ENCODE measurements at regions not wholly inside any gene's neighbourhood (a gene's known extent, or its start where the extent isn't known, plus 50 kb on each side); places are given as distances from the start of the nearest gene placed in this dataset.

DNA sequence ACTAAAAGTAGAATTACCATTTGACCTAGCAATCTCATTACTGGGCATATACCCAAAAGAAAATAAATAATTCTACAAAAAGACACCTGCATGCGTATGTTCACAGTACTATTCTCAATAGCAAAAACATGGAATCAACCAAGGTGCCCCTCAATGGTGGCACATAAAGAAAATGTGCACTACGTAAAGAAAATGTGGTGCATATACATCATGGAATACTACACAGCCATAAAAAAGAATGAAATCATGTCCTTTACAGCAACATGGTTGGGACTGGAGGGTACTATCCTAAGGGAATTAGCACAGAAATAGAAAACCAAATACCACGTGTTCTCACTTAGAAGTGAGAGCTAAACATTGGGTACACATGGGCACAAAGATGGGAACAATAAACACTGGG, 250.7 kb upstream of the TNP1 start:
- no peaks in the 10 kb centered on the region for H3K9me3 ChIP-seq (replicated peaks in 1 of 2; ENCODE audit: control insufficient read depth in 1 of 2, insufficient read depth in 1 of 2, low read length in 2 of 2)
- peaks cover 0 to 2% (median 2%) of the 10 kb centered on the region in 7 donors for H3K9me3 Mint-ChIP-seq
- peaks cover 0 to 2% of the 10 kb centered on the region in 2 donors for H3K27me3 ChIP-seq (ENCODE audit: control insufficient read depth in 2 of 2, insufficient read depth in 2 of 2, low read length in 2 of 2)
- peaks cover 7% of the 10 kb centered on the region in 2 donors for H3K4me1 ChIP-seq (ENCODE audit: control insufficient read depth in 1 of 2, insufficient read depth in 2 of 2, low read length in 2 of 2)
- H2AFZ ChIP-seq (ENCODE audit: insufficient read depth, low read depth, low read length, poor library complexity, severe bottlenecking), result no peak overlapping the region
- WGBS (ENCODE audit: insufficient coverage), result 100% methylated on average over 1 of the region's 3 CpGs
- DNase-seq, result no peak
- intact Hi-C loops (cut with micrococcal nuclease), result no loop called here
- H3K36me3 Mint-ChIP-seq, result no peaks in the 10 kb centered on the region
- H3K4me1 Mint-ChIP-seq, result peaks cover 14% of the 10 kb centered on the region
- H3K27me3 Mint-ChIP-seq (ENCODE audit: low read depth in 3 of 3), result peaks cover 4 to 5% (median 5%) of the 10 kb centered on the region in 3 donors
- H3K79me2 ChIP-seq (ENCODE audit: insufficient read depth, low read length), result no peaks in the 10 kb centered on the region
- no peaks in the 10 kb centered on the region for H4K20me1 ChIP-seq (ENCODE audit: insufficient read depth, low read length)
- no peak overlapping the region for H3K4me3 Mint-ChIP-seq
- no peak overlapping the region for H3K4me3 ChIP-seq (replicated peaks in 1 of 3; ENCODE audit: low read depth in 2 of 3, low read length in 3 of 3)
- no peak overlapping the region for H3K9ac ChIP-seq (ENCODE audit: insufficient read depth, low read length, poor library complexity, severe bottlenecking)
- H3K36me3 ChIP-seq (replicated peaks in 1 of 2; ENCODE audit: control insufficient read depth in 1 of 2, insufficient read depth in 2 of 2, low read length in 2 of 2), result no peaks in the 10 kb centered on the region
- H3K27ac ChIP-seq (ENCODE audit: low read depth in 1 of 2, low read length in 2 of 2), result no peak overlapping the region
- TF ChIP-seq, protein P1, sequence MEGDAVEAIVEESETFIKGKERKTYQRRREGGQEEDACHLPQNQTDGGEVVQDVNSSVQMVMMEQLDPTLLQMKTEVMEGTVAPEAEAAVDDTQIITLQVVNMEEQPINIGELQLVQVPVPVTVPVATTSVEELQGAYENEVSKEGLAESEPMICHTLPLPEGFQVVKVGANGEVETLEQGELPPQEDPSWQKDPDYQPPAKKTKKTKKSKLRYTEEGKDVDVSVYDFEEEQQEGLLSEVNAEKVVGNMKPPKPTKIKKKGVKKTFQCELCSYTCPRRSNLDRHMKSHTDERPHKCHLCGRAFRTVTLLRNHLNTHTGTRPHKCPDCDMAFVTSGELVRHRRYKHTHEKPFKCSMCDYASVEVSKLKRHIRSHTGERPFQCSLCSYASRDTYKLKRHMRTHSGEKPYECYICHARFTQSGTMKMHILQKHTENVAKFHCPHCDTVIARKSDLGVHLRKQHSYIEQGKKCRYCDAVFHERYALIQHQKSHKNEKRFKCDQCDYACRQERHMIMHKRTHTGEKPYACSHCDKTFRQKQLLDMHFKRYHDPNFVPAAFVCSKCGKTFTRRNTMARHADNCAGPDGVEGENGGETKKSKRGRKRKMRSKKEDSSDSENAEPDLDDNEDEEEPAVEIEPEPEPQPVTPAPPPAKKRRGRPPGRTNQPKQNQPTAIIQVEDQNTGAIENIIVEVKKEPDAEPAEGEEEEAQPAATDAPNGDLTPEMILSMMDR (IDR thresholded peaks at IDR 0.05), result no peak
- H3K27ac Mint-ChIP-seq, result no peak overlapping the region
- no peak overlapping the region for H3K4me2 ChIP-seq (replicated peaks; ENCODE audit: extremely low read depth, low read length, poor library complexity, severe bottlenecking)

GRCh38 chr2:217108575-217109027, 248.7 kb upstream of the TNP1 start:
- no peaks in the 10 kb centered on the region for H3K79me2 ChIP-seq (ENCODE audit: insufficient read depth, low read length)
- peaks cover 0 to 2% of the 10 kb centered on the region in 2 donors for H3K27me3 ChIP-seq (ENCODE audit: control insufficient read depth in 2 of 2, insufficient read depth in 2 of 2, low read length in 2 of 2)
- Mint-ChIP-seq H3K9me3 (peaks cover 0 to 2% (median 2%) of the 10 kb centered on the region in 7 donors), H3K4me1 (peaks cover 14% of the 10 kb centered on the region), H3K27ac (no peak overlapping the region), H3K4me3 (no peak overlapping the region), H3K27me3 (ENCODE audit: low read depth in 3 of 3) (peaks cover 1 to 5% (median 3%) of the 10 kb centered on the region in 3 donors), H3K36me3 (no peaks in the 10 kb centered on the region)
- H3K4me2 ChIP-seq (replicated peaks; ENCODE audit: extremely low read depth, low read length, poor library complexity, severe bottlenecking), result no peak overlapping the region
- TF ChIP-seq, protein P1 (IDR thresholded peaks at IDR 0.05), result no peak
- WGBS (ENCODE audit: insufficient coverage), result 87% methylated on average over 3 of the region's 4 CpGs
- H3K4me1 ChIP-seq (ENCODE audit: control insufficient read depth in 1 of 2, insufficient read depth in 2 of 2, low read length in 2 of 2), result peaks cover 7% of the 10 kb centered on the region in 2 donors
- H4K20me1 ChIP-seq (ENCODE audit: insufficient read depth, low read length), result no peaks in the 10 kb centered on the region
- no peak overlapping the region for H3K4me3 ChIP-seq (replicated peaks in 1 of 3; ENCODE audit: low read depth in 2 of 3, low read length in 3 of 3)
- H2AFZ ChIP-seq (ENCODE audit: insufficient read depth, low read depth, low read length, poor library complexity, severe bottlenecking), result no peak overlapping the region
- no peak for DNase-seq
- no peak overlapping the region for H3K9ac ChIP-seq (ENCODE audit: insufficient read depth, low read length, poor library complexity, severe bottlenecking)
- intact Hi-C loops (cut with micrococcal nuclease), result no loop called here
- H3K9me3 ChIP-seq (replicated peaks in 1 of 2; ENCODE audit: control insufficient read depth in 1 of 2, insufficient read depth in 1 of 2, low read length in 2 of 2), result no peaks in the 10 kb centered on the region
- H3K27ac ChIP-seq (ENCODE audit: low read depth in 1 of 2, low read length in 2 of 2), result no peak overlapping the region
- H3K36me3 ChIP-seq (replicated peaks in 1 of 2; ENCODE audit: control insufficient read depth in 1 of 2, insufficient read depth in 2 of 2, low read length in 2 of 2), result no peaks in the 10 kb centered on the region

Data from CD14-positive monocyte (primary cell).